Activated CD4-positive, alpha-beta T cell treated with anti-CD3 and anti-CD28 coated beads, Interleukin-2, amount 10 ng/mL, durations not matched to agents 24 days and 14 days (primary cell): ENCODE measurements at regions not wholly inside any gene's neighbourhood (a gene's known extent, or its start where the extent isn't known, plus 50 kb on each side); places are given as distances from the start of the nearest gene placed in this dataset.

ENCODE experiments used
- DNase-seq: peaks from one replicate; pipeline ENCODE4 v3.0.0; 2022
- H3K27ac Mint-ChIP-seq: one replicate; pipeline ENCODE4 v1.8.0; 2022; ENCODE audit warnings: mild to moderate bottlenecking, mixed read lengths
- H3K27me3 Mint-ChIP-seq: one replicate; pipeline ENCODE4 v1.8.0; 2022; ENCODE audit warnings: mixed read lengths
- H3K36me3 Mint-ChIP-seq: one replicate; pipeline ENCODE4 v1.8.0; 2022; ENCODE audit warnings: low read depth, mild to moderate bottlenecking, mixed read lengths
- H3K4me1 Mint-ChIP-seq: one replicate; pipeline ENCODE4 v1.8.0; 2021; ENCODE audit warnings: mixed read lengths
- H3K4me3 Mint-ChIP-seq: one replicate; pipeline ENCODE4 v1.8.0; 2022; ENCODE audit warnings: mild to moderate bottlenecking, moderate library complexity, mixed read lengths
- H3K9me3 Mint-ChIP-seq: one replicate; pipeline ENCODE4 v1.8.0; 2021; ENCODE audit warnings: mixed read lengths
- intact Hi-C: fragments of 100-400 bp; cut with micrococcal nuclease; formaldehyde crosslinking; loops from one replicate; pipeline ENCODE4 v1.15.1; 2023

DNA sequence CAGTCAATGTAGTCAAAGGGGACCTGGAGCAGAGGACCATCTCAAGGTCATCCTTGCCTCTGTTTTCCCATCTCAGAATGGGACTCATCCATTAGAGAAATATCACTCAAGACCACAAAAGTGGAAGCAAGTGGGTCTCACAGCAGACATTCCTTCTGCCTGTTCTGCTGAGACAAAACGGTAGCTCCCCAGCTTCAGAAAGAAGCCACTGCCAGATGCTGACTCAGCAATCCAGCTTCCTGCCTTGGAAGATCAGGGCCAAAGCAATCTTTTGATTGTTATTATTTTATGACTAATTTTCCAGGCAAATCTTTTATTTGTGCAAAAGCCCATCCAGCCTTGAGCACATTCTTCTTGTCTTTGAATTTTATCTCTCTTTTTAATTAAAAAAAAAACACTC lies 86.8 kb downstream of the CCT6B start:
- Mint-ChIP-seq H3K9me3 (no peaks in the 10 kb centered on the region), H3K27me3 (peaks cover 6% of the 10 kb centered on the region), H3K27ac (no peak overlapping the region), H3K36me3 (no peaks in the 10 kb centered on the region), H3K4me1 (no peaks in the 10 kb centered on the region), H3K4me3 (no peak overlapping the region)
- intact Hi-C loops = no loop called here
- DNase-seq = no peak

DNA sequence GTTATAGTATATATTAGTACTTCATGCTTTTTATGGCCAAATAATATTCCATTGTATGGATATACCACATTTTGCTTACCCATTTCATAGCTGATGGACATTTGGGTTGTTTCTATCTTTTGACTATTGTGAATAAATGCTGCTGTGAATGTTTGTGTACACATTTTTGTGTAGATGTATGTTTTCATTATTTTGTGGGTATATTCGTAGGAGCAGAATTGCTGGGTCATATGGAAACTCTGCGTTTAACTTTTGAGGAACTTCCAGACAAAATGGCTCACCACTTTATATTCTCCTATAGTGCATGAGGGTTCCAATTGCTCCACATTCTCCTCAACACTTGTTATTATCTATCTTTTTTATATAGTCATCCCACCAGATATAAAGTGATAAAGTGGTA lies 88.6 kb downstream of the CCT6B start:
- Mint-ChIP-seq H3K9me3 (peaks cover 5% of the 10 kb centered on the region), H3K27ac (no peak overlapping the region), H3K4me3 (no peak overlapping the region), H3K4me1 (peaks cover 1% of the 10 kb centered on the region), H3K36me3 (no peaks in the 10 kb centered on the region), H3K27me3 (peaks cover 13% of the 10 kb centered on the region)
- intact Hi-C loops = no loop called here
- DNase-seq = no peak

DNA sequence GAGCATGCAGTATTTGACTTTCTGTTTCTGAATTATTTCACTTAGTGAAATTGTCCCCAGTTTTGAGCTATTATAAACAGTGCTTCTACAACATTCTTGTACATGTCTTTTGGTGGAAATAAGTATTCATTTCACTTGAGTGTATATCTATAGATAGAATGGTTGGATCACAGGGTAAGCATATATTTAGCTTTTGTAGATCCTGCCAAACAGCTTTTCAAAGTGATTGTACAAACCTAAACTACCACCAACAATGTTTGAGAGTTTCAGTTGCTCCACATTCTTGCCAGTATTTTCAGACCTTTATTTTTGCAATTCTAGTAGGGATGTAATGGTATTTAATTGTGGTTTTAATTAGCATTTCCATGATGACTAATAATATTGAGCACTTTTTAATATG lies 91.6 kb downstream of the CCT6B start:
- peaks cover 5% of the 10 kb centered on the region for H3K9me3 Mint-ChIP-seq
- DNase-seq = no peak
- no peak overlapping the region for H3K4me3 Mint-ChIP-seq
- no peaks in the 10 kb centered on the region for H3K36me3 Mint-ChIP-seq
- intact Hi-C loops = no loop called here
- H3K27ac Mint-ChIP-seq = no peak overlapping the region
- peaks cover 1% of the 10 kb centered on the region for H3K4me1 Mint-ChIP-seq
- H3K27me3 Mint-ChIP-seq = peaks cover 13% of the 10 kb centered on the region

DNA sequence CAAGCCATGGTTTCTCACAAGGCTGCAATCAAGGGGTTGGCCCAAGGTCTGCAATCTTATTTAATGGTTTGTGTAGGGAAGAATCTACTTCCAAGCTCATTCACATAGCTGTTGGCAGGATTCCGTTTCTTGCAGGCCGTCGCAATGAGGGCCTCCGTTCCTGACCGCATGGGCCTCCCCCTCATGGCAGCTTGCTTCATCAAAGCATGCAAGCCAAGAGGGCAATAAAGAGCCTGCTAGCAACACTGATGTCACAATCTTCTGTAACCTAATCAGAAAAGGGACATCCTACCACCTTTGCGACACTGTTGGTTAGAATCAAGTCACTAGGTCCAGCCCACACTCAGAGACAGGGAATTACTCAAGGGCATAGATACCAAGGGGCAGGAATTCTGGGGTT lies 95.5 kb downstream of the CCT6B start:
- Mint-ChIP-seq H3K27me3 (peaks cover 10% of the 10 kb centered on the region), H3K27ac (no peak overlapping the region), H3K4me1 (peaks cover 1% of the 10 kb centered on the region), H3K4me3 (no peak overlapping the region), H3K36me3 (no peaks in the 10 kb centered on the region), H3K9me3 (peaks cover 5% of the 10 kb centered on the region)
- DNase-seq = no peak
- intact Hi-C loops = no loop called here

DNA sequence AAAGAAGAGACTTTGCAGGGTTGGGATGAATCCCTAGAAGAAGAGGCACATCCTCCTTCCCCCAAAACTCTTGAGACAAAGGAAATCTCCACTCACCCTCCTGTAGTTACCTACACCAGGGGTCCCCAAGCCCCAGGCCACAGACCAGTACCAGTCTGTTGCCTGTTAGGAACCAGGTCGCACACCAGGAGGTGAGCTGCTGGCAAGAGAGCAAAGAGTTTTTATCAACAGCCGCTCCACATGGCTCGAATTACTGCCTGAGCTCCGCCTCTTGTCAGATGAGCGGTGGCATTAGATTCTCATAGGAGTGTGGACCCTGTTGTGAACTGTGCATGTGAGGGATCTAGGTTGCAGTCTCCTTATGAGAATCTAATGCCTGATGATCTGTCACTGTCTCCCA lies 98.9 kb downstream of the CCT6B start:
- intact Hi-C loops = no loop called here
- H3K4me3 Mint-ChIP-seq = no peak overlapping the region

DNA sequence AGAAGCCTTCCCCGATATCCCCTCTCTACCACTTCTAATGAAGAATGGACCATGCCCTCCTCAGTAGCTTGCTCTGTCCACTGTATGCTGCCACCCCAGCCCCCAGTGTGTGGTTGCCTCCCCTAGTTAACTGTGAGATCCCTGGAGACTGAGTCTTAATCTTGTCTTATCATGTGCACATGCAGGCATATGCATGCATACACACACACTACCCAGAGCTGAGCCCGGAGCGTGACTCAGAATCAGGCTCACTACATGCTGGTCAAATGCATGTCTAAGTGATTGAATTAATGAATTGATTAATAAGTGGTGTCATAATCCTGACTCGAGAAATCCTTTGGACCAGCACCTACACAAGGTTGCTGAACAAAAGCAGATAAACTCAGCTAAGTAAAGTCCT lies 99.4 kb downstream of the CCT6B start:
- peaks cover 10% of the 10 kb centered on the region for H3K4me1 Mint-ChIP-seq
- H3K27me3 Mint-ChIP-seq = peaks cover 8% of the 10 kb centered on the region
- no peak for DNase-seq
- intact Hi-C loops = no loop called here
- no peaks in the 10 kb centered on the region for H3K36me3 Mint-ChIP-seq
- H3K9me3 Mint-ChIP-seq = no peaks in the 10 kb centered on the region
- H3K4me3 Mint-ChIP-seq = no peak overlapping the region
- H3K27ac Mint-ChIP-seq = no peak overlapping the region

More for the DNA sequence above, 98.9 kb downstream of the CCT6B start:
- peaks cover 8% of the 10 kb centered on the region for H3K27me3 Mint-ChIP-seq
- DNase-seq = no peak
- peaks cover 10% of the 10 kb centered on the region for H3K4me1 Mint-ChIP-seq
- no peak overlapping the region for H3K27ac Mint-ChIP-seq
- H3K9me3 Mint-ChIP-seq = no peaks in the 10 kb centered on the region
- H3K36me3 Mint-ChIP-seq = no peaks in the 10 kb centered on the region

DNA sequence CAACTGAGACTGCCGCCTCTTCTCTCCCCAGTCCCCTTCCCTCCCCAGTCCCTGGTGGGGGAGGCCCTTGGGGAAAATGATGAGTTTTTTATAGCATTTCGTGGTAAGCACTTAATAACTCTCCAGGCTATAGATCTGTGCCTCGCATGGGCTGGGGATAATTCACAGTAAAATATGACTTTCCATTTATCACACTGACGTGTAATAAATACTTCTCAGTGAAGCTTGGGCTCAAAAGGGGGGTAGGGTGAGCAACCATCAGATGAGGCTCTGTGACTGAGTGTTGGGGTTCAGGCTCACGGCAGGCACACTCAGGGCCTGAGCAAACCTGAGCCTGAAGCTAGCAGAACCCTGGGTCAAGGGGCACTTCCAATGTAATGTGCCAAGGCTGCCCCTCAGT lies 101.6 kb downstream of the CCT6B start:
- H3K4me1 Mint-ChIP-seq = peaks cover 10% of the 10 kb centered on the region
- intact Hi-C loops = no loop called here
- H3K4me3 Mint-ChIP-seq = no peak overlapping the region
- no peaks in the 10 kb centered on the region for H3K9me3 Mint-ChIP-seq
- H3K27ac Mint-ChIP-seq = no peak overlapping the region
- no peaks in the 10 kb centered on the region for H3K36me3 Mint-ChIP-seq
- DNase-seq = no peak
- peaks cover 8% of the 10 kb centered on the region for H3K27me3 Mint-ChIP-seq

DNA sequence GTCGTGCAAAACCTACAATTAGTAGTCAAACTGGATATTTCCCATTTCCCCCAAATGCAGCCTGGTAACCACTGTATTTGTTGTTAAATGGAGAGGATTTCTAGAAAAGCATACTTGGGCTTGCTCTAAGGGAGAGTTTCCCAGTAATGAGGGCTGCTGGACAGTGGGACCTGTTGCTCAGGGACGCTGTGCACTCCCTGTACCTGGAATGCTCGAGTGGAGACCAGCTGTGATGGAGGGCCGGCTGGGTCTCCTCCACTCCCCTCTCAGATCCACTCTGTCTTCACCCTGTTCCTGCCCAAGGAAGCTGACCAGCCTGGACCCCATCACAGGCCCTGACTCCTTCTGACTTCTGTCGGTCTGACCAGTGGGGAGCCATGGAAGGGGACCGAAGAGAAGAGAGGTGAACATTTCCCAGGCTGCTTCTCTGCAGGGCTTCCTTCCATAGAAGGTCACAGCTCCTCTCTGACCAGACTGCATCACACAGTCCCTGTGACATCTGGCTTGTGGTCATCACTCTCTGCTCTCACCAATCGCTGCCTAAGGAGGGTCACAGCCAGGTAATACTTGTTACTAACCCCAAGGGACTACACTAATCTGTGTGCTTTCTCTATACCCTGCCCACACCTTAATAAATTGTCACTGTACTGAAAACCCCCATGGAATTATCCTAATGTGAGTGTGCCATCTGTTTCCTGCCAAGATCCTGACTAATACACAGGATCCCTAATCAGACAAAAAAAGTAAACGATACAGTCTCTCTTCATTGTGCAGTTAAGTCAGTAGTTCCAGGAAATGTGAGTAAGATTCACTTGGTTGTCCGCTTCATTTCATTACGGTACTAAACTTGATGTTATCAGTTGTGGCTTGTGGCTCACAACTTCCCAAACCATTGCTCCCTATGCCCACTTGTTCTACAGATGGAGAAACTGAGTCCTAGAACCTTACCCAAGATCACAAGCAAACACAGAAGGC lies 102.4 kb downstream of the CCT6B start:
- DNase-seq = no peak
- H3K36me3 Mint-ChIP-seq = no peaks in the 10 kb centered on the region
- H3K27me3 Mint-ChIP-seq = peaks cover 6% of the 10 kb centered on the region
- peaks cover 10% of the 10 kb centered on the region for H3K4me1 Mint-ChIP-seq
- H3K4me3 Mint-ChIP-seq = no peak overlapping the region
- intact Hi-C loops = no loop called here
- H3K9me3 Mint-ChIP-seq = no peaks in the 10 kb centered on the region
- no peak overlapping the region for H3K27ac Mint-ChIP-seq

DNA sequence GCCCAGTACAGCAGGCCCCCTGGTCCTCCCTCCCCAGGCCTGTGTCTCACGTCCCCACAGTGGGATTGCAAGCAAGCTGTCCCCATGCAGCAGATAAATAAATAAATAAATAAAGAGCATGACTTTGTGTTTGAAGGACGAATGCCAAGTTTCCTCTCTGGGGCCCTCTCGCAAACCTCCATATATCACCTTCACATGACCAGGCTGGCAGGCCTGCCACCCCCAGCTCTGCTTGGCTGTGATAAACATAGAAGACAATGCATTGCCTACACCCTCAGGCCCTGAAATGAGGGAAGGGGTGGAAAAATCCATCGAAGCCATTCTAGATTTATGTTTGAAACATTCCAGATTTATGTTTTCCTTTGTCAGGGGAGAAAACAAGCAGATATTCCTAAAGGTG lies 107.3 kb downstream of the CCT6B start:
- H3K36me3 Mint-ChIP-seq = no peaks in the 10 kb centered on the region
- no peaks in the 10 kb centered on the region for H3K9me3 Mint-ChIP-seq
- peaks cover 2% of the 10 kb centered on the region for H3K27me3 Mint-ChIP-seq
- DNase-seq = no peak
- H3K4me1 Mint-ChIP-seq = peaks cover 2% of the 10 kb centered on the region
- intact Hi-C loops = no loop called here
- no peak overlapping the region for H3K4me3 Mint-ChIP-seq
- no peak overlapping the region for H3K27ac Mint-ChIP-seq

DNA sequence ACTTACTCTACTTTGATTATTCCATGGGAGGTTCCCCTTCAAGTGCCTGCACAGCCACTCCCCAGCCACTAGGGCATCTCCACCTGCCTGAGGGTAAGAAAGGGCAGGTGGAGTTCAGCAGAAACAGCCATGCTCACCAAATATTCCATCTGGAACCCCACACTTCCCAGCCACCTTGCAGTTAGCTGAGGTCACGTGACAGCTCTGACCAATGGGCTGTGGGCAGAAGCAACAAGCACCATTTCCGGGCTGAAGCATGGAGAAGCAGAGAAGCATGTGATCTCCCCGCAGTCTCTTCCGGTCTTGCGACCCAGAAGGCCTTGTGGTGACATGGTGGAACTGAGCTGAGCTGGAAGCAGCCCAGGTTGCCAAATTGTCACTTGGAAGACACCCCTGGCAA lies 108.6 kb downstream of the CCT6B start:
- intact Hi-C loops = no loop called here
- DNase-seq = no peak
- Mint-ChIP-seq H3K4me1 (no peaks in the 10 kb centered on the region), H3K27me3 (no peaks in the 10 kb centered on the region), H3K27ac (no peak overlapping the region), H3K9me3 (no peaks in the 10 kb centered on the region), H3K36me3 (no peaks in the 10 kb centered on the region), H3K4me3 (no peak overlapping the region)

DNA sequence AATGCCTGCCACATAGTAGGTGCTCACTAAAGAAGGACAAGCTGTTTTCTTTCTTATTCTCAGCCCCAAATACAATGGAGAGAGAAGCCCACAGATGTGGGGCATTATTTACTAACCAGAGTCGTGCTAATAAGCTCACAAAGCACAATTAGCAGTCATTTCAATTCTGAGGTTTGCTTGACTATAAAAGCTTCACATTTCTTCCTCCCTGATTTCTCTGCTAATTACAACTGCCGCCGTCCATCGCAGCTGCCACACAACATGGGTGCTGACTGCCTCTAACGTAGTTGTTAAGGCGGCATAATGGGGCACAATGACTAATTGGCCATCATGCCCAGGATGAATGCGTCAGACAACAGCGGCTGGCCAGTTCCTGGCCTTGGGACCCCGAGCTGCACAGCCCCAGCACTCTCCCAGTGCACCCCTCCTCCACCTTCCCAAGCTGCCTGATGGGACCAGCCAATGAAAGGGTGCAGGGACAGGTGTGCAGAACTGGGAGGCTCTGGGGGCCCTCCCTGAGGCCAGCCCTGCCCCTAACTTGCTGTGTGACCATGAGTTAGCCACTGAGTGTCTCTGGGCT lies 109.2 kb downstream of the CCT6B start:
- Mint-ChIP-seq H3K27ac (no peak overlapping the region), H3K9me3 (no peaks in the 10 kb centered on the region), H3K4me3 (no peak overlapping the region), H3K36me3 (no peaks in the 10 kb centered on the region), H3K4me1 (no peaks in the 10 kb centered on the region), H3K27me3 (no peaks in the 10 kb centered on the region)
- no peak for DNase-seq
- intact Hi-C loops = no loop called here

DNA sequence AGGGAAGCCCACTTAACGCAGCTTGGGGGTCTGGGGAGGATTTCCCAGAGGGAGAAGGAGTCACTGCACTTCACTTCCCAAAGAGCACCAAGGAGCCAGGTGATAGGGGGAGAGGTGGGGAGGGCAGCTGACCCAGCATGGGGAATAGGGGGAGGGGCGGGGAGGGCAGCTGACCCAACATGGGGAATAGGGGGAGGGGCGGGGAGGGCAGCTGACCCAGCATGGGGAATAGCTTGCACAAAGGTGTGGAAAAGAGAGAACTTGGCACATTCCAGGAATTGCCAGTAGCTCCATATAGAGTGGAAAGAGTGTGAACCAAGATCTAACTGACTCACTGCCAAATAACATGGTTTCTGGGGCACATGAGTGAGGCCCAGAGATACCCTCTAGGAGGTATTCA lies 110.3 kb downstream of the CCT6B start:
- DNase-seq = no peak
- Mint-ChIP-seq H3K4me1 (no peaks in the 10 kb centered on the region), H3K4me3 (no peak overlapping the region), H3K27ac (no peak overlapping the region), H3K36me3 (no peaks in the 10 kb centered on the region), H3K27me3 (no peaks in the 10 kb centered on the region), H3K9me3 (no peaks in the 10 kb centered on the region)
- intact Hi-C loops = no loop called here

DNA sequence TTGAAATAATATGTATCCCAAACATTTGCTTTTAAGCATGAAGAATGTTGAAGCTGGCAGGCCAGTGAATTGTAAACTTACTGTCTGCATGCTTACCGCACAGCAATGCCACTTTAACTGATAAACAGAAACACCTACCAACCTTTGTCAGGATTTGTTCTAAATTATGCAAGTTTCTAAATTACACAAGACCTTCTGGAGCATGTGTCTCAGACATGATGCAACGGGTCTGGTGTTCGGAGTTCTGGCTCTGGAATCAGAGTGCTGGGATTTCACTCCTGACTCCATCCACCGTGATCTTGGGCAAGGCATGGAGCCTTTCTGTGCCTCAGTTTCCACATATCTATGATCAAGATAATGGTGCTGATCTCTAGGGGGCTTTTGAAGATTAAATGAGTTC lies 111.2 kb downstream of the CCT6B start:
- H3K4me1 Mint-ChIP-seq = no peaks in the 10 kb centered on the region

DNA sequence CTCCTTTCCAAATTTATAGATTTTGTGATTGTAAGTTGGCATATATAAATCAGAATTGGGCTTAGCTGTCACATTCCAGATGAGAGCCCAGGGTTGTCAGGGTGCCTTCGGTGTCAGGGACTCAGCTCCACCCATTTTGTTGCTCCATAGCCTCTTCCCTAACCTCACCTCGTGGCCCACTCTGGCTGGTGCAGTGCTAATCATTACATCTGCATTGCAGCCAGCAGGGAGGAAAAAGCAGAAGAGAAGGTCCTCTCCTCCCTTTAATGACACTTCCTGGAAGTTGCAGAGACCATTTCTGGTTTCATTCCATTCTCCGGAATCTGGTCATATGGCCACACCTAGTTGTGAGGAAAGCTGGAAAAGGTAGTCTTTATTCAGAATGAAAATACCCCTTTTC lies 113.3 kb downstream of the CCT6B start:
- Mint-ChIP-seq H3K4me3 (no peak overlapping the region), H3K27me3 (no peaks in the 10 kb centered on the region), H3K36me3 (no peaks in the 10 kb centered on the region), H3K4me1 (no peaks in the 10 kb centered on the region), H3K9me3 (no peaks in the 10 kb centered on the region), H3K27ac (no peak overlapping the region)
- DNase-seq = no peak
- intact Hi-C loops = no loop called here

More for the DNA sequence above, 111.2 kb downstream of the CCT6B start:
- H3K4me3 Mint-ChIP-seq = no peak overlapping the region
- intact Hi-C loops = no loop called here
- no peaks in the 10 kb centered on the region for H3K27me3 Mint-ChIP-seq
- H3K36me3 Mint-ChIP-seq = no peaks in the 10 kb centered on the region
- H3K9me3 Mint-ChIP-seq = no peaks in the 10 kb centered on the region
- no peak overlapping the region for H3K27ac Mint-ChIP-seq
- no peak for DNase-seq
